ENCODE measurements at regions not wholly inside any gene's neighbourhood (a gene's known extent, or its start where the extent isn't known, plus 50 kb on each side); places are given as distances from the start of the nearest gene placed in this dataset.

- no peak overlapping the region for H3K4me3 ChIP-seq (ENCODE audit: low read depth, low read length)
- no peak for TF ChIP-seq CTCF (IDR thresholded peaks at IDR 0.05; ENCODE audit: borderline replicate concordance, insufficient read depth, low read depth, low read length)
Observed at GRCh38 chr13:61709258-61709657, 293.6 kb upstream of the PCDH20 start.

DNA sequence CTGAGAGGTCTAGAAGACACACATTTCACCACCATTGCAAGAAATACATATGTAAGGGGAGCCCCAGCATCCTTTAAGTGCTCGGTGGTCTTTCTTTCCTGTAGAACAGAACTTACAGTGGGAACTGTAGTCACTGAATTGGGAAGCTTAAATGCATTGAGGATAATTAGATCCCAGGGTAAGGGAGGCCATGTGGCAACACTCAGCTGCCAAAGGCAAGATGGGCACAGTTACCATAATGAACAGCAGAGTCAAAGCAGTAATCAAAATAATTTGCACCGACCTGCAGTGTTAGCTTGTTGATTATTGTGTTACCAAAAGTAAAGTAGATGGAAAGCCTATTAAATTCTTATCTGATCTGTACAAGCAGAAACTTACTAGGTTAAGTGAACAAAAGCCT is 291.2 kb upstream of the PCDH20 start:
- H3K4me3 ChIP-seq (ENCODE audit: low read depth, low read length), result no peak overlapping the region
- TF ChIP-seq CTCF (IDR thresholded peaks at IDR 0.05; ENCODE audit: borderline replicate concordance, insufficient read depth, low read depth, low read length), result no peak

DNA sequence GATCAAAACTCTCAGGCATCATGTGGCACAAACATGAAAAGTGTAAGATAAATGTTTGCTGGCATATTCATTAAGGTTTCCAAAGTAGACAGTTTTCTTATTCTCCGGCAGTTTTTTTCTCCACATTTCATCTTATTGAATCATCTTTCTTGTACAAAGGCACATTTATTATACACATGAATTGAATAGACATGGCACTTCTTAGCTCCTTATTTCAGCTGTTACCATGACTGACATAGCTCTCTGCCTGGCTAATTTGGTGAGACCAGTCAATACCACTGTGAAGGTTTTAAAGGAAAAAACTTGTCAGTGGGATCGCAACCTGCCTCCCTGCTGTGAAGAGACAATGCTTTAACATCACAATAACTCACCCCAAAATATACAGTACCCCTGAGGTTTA is 285.0 kb upstream of the PCDH20 start:
- no peak overlapping the region for H3K4me3 ChIP-seq (ENCODE audit: low read depth, low read length)
- no peak for TF ChIP-seq CTCF (IDR thresholded peaks at IDR 0.05; ENCODE audit: borderline replicate concordance, insufficient read depth, low read depth, low read length)

GRCh38 chr13:61700181-61700580 is 284.5 kb upstream of the PCDH20 start:
- TF ChIP-seq CTCF (IDR thresholded peaks at IDR 0.05; ENCODE audit: borderline replicate concordance, insufficient read depth, low read depth, low read length), result no peak
- no peak overlapping the region for H3K4me3 ChIP-seq (ENCODE audit: low read depth, low read length)

DNA sequence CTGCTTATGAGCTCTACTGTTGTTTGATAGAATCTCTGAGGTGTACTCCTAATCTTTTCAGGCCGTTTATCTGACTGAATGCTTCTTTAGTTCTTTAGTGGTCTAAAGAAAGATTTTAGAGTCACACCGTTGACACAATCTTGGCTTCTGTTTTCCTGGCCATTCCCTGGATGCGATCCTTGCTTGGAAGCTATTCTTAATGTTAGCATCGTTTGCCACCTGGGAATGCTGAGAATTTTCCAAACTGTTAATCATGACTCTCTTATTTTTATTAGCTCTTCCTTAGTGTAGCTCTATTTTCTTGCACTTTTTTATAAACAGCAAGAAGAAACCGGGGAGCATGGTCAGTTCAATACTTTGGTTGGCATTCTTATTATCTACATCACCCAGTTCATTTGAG is 281.0 kb upstream of the PCDH20 start:
- H3K4me3 ChIP-seq (ENCODE audit: low read depth, low read length), result no peak overlapping the region
- TF ChIP-seq CTCF (IDR thresholded peaks at IDR 0.05; ENCODE audit: borderline replicate concordance, insufficient read depth, low read depth, low read length), result no peak

GRCh38 chr13:61695147-61695546 is 279.5 kb upstream of the PCDH20 start:
- no peak for TF ChIP-seq CTCF (IDR thresholded peaks at IDR 0.05; ENCODE audit: borderline replicate concordance, insufficient read depth, low read depth, low read length)
- H3K4me3 ChIP-seq (ENCODE audit: low read depth, low read length), result no peak overlapping the region

GRCh38 chr13:61692691-61693090 is 277.0 kb upstream of the PCDH20 start:
- no peak for TF ChIP-seq CTCF (IDR thresholded peaks at IDR 0.05; ENCODE audit: borderline replicate concordance, insufficient read depth, low read depth, low read length)

More at GRCh38 chr13:61692691-61693090, 277.0 kb upstream of the PCDH20 start:
- no peak overlapping the region for H3K4me3 ChIP-seq (ENCODE audit: low read depth, low read length)
